ENCODE measurements at regions not wholly inside any gene's neighbourhood (a gene's known extent, or its start where the extent isn't known, plus 50 kb on each side); places are given as distances from the start of the nearest gene placed in this dataset.

- WGBS (ENCODE audit: insufficient coverage), result 100% methylated on average over 3 of the region's 6 CpGs
- H3K9ac ChIP-seq (ENCODE audit: insufficient read depth, low read length, poor library complexity, severe bottlenecking), result no peak overlapping the region
- H3K27me3 Mint-ChIP-seq (ENCODE audit: low read depth in 3 of 3), result peaks cover 1 to 5% (median 4%) of the 10 kb centered on the region in 3 donors
- no peaks in the 10 kb centered on the region for H3K79me2 ChIP-seq (ENCODE audit: insufficient read depth, low read length)
- DNase-seq, result no peak
- no peaks in the 10 kb centered on the region for H3K36me3 ChIP-seq (replicated peaks in 1 of 2; ENCODE audit: control insufficient read depth in 1 of 2, insufficient read depth in 2 of 2, low read length in 2 of 2)
- no peak for TF ChIP-seq CTCF (IDR thresholded peaks at IDR 0.05)
- H3K27ac ChIP-seq (ENCODE audit: low read depth in 1 of 2, low read length in 2 of 2), result no peak overlapping the region
- intact Hi-C loops (cut with micrococcal nuclease), result no loop called here
- no peak overlapping the region for H3K4me3 Mint-ChIP-seq
- no peaks in the 10 kb centered on the region for H4K20me1 ChIP-seq (ENCODE audit: insufficient read depth, low read length)
- no peaks in the 10 kb centered on the region for H3K4me1 ChIP-seq (ENCODE audit: control insufficient read depth in 1 of 2, insufficient read depth in 2 of 2, low read length in 2 of 2)
- no peak overlapping the region for H3K4me3 ChIP-seq (replicated peaks in 1 of 3; ENCODE audit: low read depth in 2 of 3, low read length in 3 of 3)
- no peaks in the 10 kb centered on the region for H3K27me3 ChIP-seq (ENCODE audit: control insufficient read depth in 2 of 2, insufficient read depth in 2 of 2, low read length in 2 of 2)
- H3K9me3 Mint-ChIP-seq, result peaks cover 0 to 6% (median 0%) of the 10 kb centered on the region in 7 donors
- H3K4me1 Mint-ChIP-seq, result peaks cover 3% of the 10 kb centered on the region
- H2AFZ ChIP-seq (ENCODE audit: insufficient read depth, low read depth, low read length, poor library complexity, severe bottlenecking), result no peak overlapping the region
- no peaks in the 10 kb centered on the region for H3K9me3 ChIP-seq (replicated peaks in 1 of 2; ENCODE audit: control insufficient read depth in 1 of 2, insufficient read depth in 1 of 2, low read length in 2 of 2)
- H3K4me2 ChIP-seq (replicated peaks; ENCODE audit: extremely low read depth, low read length, poor library complexity, severe bottlenecking), result no peak overlapping the region
- H3K27ac Mint-ChIP-seq, result no peak overlapping the region
- H3K36me3 Mint-ChIP-seq, result no peaks in the 10 kb centered on the region
Measured at GRCh38 chr5:68682400-68683160, 411.2 kb upstream of the SLC30A5 start.

GRCh38 chr5:68683632-68684036, 410.2 kb upstream of the SLC30A5 start:
- DNase-seq, result no peak
- Histone ChIP-seq H3K27me3 (ENCODE audit: control insufficient read depth in 2 of 2, insufficient read depth in 2 of 2, low read length in 2 of 2) (no peaks in the 10 kb centered on the region), H4K20me1 (ENCODE audit: insufficient read depth, low read length) (no peaks in the 10 kb centered on the region), H3K27ac (ENCODE audit: low read depth in 1 of 2, low read length in 2 of 2) (no peak overlapping the region), H3K9ac (ENCODE audit: insufficient read depth, low read length, poor library complexity, severe bottlenecking) (no peak overlapping the region), H3K4me3 (replicated peaks in 1 of 3; ENCODE audit: low read depth in 2 of 3, low read length in 3 of 3) (no peak overlapping the region), H3K9me3 (replicated peaks in 1 of 2; ENCODE audit: control insufficient read depth in 1 of 2, insufficient read depth in 1 of 2, low read length in 2 of 2) (no peaks in the 10 kb centered on the region), H3K4me1 (ENCODE audit: control insufficient read depth in 1 of 2, insufficient read depth in 2 of 2, low read length in 2 of 2) (no peaks in the 10 kb centered on the region), H3K79me2 (ENCODE audit: insufficient read depth, low read length) (no peaks in the 10 kb centered on the region), H2AFZ (ENCODE audit: insufficient read depth, low read depth, low read length, poor library complexity, severe bottlenecking) (no peak overlapping the region), H3K4me2 (replicated peaks; ENCODE audit: extremely low read depth, low read length, poor library complexity, severe bottlenecking) (no peak overlapping the region), H3K36me3 (replicated peaks in 1 of 2; ENCODE audit: control insufficient read depth in 1 of 2, insufficient read depth in 2 of 2, low read length in 2 of 2) (no peaks in the 10 kb centered on the region)
- no peaks in the 10 kb centered on the region for H3K36me3 Mint-ChIP-seq
- H3K27ac Mint-ChIP-seq, result no peak overlapping the region
- intact Hi-C loops (cut with micrococcal nuclease), result no loop called here
- H3K4me3 Mint-ChIP-seq, result no peak overlapping the region
- peaks cover 0 to 6% (median 0%) of the 10 kb centered on the region in 7 donors for H3K9me3 Mint-ChIP-seq
- peaks cover 2% of the 10 kb centered on the region for H3K4me1 Mint-ChIP-seq
- H3K27me3 Mint-ChIP-seq (ENCODE audit: low read depth in 3 of 3), result peaks cover 1 to 5% (median 4%) of the 10 kb centered on the region in 3 donors
- WGBS (ENCODE audit: insufficient coverage), result 74% methylated on average over 4 of the region's 5 CpGs
- TF ChIP-seq CTCF (IDR thresholded peaks at IDR 0.05), result no peak

All from CD14-positive monocyte (primary cell).